HEK293 (cell line): ENCODE measurements at regions not wholly inside any gene's neighbourhood (a gene's known extent, or its start where the extent isn't known, plus 50 kb on each side); places are given as distances from the start of the nearest gene placed in this dataset.

ENCODE experiments used
- CTCF ChIA-PET: fragments of 350-600 bp; formaldehyde crosslinking; extraction: SDS; loops from one replicate; lab custom pipeline; 2021; ENCODE audit warnings: antibody characterized with exemption; lab: Yijun Ruan, JAX
- POLR2A ChIA-PET: fragments of 300-600 bp; formaldehyde crosslinking; extraction: SDS; loops from one replicate; lab custom pipeline; 2020; ENCODE audit warnings: antibody characterized with exemption, inconsistent platforms; lab: Yijun Ruan, JAX
- H3K27ac ChIP-seq: fragments of 200-500 bp; sonication (Bioruptor generic); 2 replicates; pipeline ENCODE4 v1.5.1; 2014; ENCODE audit warnings: low read depth, low read length, control low read depth, inconsistent platforms; ENCODE audit errors: extremely low read depth
- H3K36me3 ChIP-seq, 2 experiments: fragments of 200-500 bp in 1 of 2; sonication (Bioruptor generic) in 1 of 2; 1 replicate in 1 of 2; 2 replicates in 1 of 2; pipeline ENCODE4 v1.5.1; 2014 to 2017; ENCODE audit warnings: inconsistent platforms in 2 of 2, low read length in 2 of 2; ENCODE audit not compliant: control insufficient read depth in 2 of 2, insufficient read depth in 1 of 2
- H3K4me1 ChIP-seq: fragments of 200-500 bp; sonication (Bioruptor generic); 2 replicates; pipeline ENCODE4 v1.5.1; 2014; ENCODE audit warnings: mild to moderate bottlenecking, low read length, inconsistent platforms; ENCODE audit not compliant: control insufficient read depth, insufficient read depth
- H3K4me3 ChIP-seq: 2 replicates; pipeline ENCODE4 v1.5.1; 2011; ENCODE audit warnings: low read depth, mild to moderate bottlenecking, control low read depth, low read length, moderate library complexity
- H3K9me3 ChIP-seq: fragments of 200-500 bp; sonication (Bioruptor generic); 2 replicates; pipeline ENCODE4 v1.5.1; 2014; ENCODE audit warnings: low read depth, low read length, inconsistent platforms; ENCODE audit not compliant: control insufficient read depth, insufficient read depth
- GLIS2 ChIP-seq: fragments of 450-650 bp; formaldehyde crosslinking; IDR thresholded peaks from 2 replicates; pipeline ENCODE4 v1.5.1; 2016; ENCODE audit warnings: missing biosample characterization, missing genetic modification characterization
- KLF1 ChIP-seq: fragments of 450-650 bp; formaldehyde crosslinking; IDR thresholded peaks from 2 replicates; pipeline ENCODE4 v1.5.1; 2016; ENCODE audit warnings: missing biosample characterization, missing genetic modification characterization
- YY2 ChIP-seq: fragments of 450-650 bp; formaldehyde crosslinking; IDR thresholded peaks from 2 replicates; pipeline ENCODE4 v1.5.1; 2016; ENCODE audit warnings: missing biosample characterization, missing genetic modification characterization
- ZNF132 ChIP-seq: fragments of 450-650 bp; formaldehyde crosslinking; IDR thresholded peaks from 2 replicates; pipeline ENCODE4 v1.5.1; 2017; ENCODE audit warnings: missing biosample characterization, missing genetic modification characterization, borderline replicate concordance
- ZNF350 ChIP-seq: fragments of 450-650 bp; formaldehyde crosslinking; IDR thresholded peaks from 2 replicates; pipeline ENCODE4 v1.5.0; 2017; ENCODE audit warnings: missing biosample characterization, mild to moderate bottlenecking, missing genetic modification characterization
- ZNF354C ChIP-seq: fragments of 450-650 bp; formaldehyde crosslinking; IDR thresholded peaks from 2 replicates; pipeline ENCODE4 v1.5.1; 2016; ENCODE audit warnings: missing biosample characterization, missing genetic modification characterization, low read depth, borderline replicate concordance
- ZNF394 ChIP-seq: fragments of 450-650 bp; formaldehyde crosslinking; IDR thresholded peaks from 2 replicates; pipeline ENCODE4 v1.5.1; 2016; ENCODE audit warnings: missing biosample characterization, missing genetic modification characterization, mild to moderate bottlenecking, moderate library complexity, borderline replicate concordance
- ZNF510 ChIP-seq: fragments of 450-650 bp; formaldehyde crosslinking; IDR thresholded peaks from 2 replicates; pipeline ENCODE4 v1.5.1; 2018; ENCODE audit warnings: mild to moderate bottlenecking, missing genetic modification characterization, missing biosample characterization; ENCODE audit not compliant: insufficient replicate concordance
- ZNF544 ChIP-seq: fragments of 450-650 bp; formaldehyde crosslinking; IDR thresholded peaks from 2 replicates; pipeline ENCODE4 v1.5.0; 2017; ENCODE audit warnings: missing biosample characterization, missing genetic modification characterization
- ZNF558 ChIP-seq: fragments of 450-650 bp; formaldehyde crosslinking; IDR thresholded peaks from 2 replicates; pipeline ENCODE4 v1.5.1; 2016; ENCODE audit warnings: missing biosample characterization, missing genetic modification characterization
- ZNF76 ChIP-seq: fragments of 450-650 bp; formaldehyde crosslinking; IDR thresholded peaks from 2 replicates; pipeline ENCODE4; 2016; ENCODE audit warnings: low read depth, missing biosample characterization, missing genetic modification characterization, borderline replicate concordance
- ZNF768 ChIP-seq: fragments of 450-650 bp; formaldehyde crosslinking; IDR thresholded peaks from 2 replicates; pipeline ENCODE4 v1.5.1; 2018; ENCODE audit warnings: missing biosample characterization, mild to moderate bottlenecking, missing genetic modification characterization
- TF ChIP-seq, protein P1 (sequence below): fragments of 450-650 bp; formaldehyde crosslinking; IDR thresholded peaks from 2 replicates; pipeline ENCODE4; 2016; ENCODE audit warnings: missing biosample characterization, missing genetic modification characterization
- TF ChIP-seq, protein P2 (sequence below): fragments of 450-650 bp; formaldehyde crosslinking; IDR thresholded peaks from 2 replicates; pipeline ENCODE4 v1.5.1; 2016; ENCODE audit warnings: missing biosample characterization, missing genetic modification characterization
- TF ChIP-seq, protein P3 (sequence below): fragments of 450-650 bp; formaldehyde crosslinking; IDR thresholded peaks from 2 replicates; pipeline ENCODE4 v1.5.1; 2016; ENCODE audit warnings: missing biosample characterization, missing genetic modification characterization
- TF ChIP-seq, protein P4 (sequence below): fragments of 450-650 bp; formaldehyde crosslinking; IDR thresholded peaks from 2 replicates; pipeline ENCODE4 v1.5.1; 2016; ENCODE audit warnings: missing biosample characterization, missing genetic modification characterization
- TF ChIP-seq, protein P5 (sequence below): fragments of 450-650 bp; formaldehyde crosslinking; IDR thresholded peaks from 2 replicates; pipeline ENCODE4 v1.5.1; 2016; ENCODE audit warnings: missing biosample characterization, missing genetic modification characterization

DNA sequence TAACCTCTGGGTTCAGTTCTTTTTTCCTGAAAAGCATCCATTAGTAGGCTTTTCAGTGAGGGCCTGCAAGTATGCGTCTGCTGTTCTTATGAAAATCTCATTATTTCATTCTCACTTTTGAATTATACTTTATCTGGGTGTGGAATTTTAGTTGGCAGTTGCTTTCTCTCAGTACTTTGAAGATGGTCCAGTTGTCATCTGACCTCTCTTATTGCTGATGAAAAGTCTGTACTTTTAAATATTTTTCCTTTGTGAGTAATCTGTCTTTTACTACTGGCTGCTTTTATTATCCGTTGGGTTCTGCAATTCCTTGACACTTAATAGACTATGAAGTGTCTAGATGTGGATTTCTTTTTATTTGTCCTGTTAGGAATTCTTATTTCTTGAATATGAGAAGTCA, 307.8 kb downstream of the CYP26B1 start (continued):
- TF ChIP-seq ZNF354C (tag by site-specific recombination) (no peak), ZNF350 (no peak), ZNF76 (tag by site-specific recombination) (no peak), ZNF544 (no peak)
- TF ChIP-seq, all 188 proteins: peak for 0

DNA sequence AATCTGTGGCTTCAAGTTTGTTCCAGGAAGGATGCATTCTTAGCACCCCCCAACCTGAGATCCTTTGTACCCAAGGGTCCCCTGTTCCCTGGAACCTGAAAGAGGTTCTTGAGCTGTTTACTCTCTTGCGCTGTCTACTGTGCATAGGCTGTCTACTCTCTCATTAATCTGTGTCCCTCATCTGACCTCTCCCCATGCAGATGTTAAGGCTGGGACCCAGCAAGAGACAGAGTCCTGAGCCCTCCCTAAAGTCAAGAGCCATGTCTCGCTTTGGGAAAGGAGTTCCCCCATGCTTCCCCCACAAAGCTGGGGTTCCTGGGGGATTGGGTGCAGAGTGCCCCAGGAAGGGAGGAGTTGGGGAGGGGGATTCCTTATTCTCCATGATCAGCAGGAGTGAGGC, 312.9 kb downstream of the CYP26B1 start:
- POLR2A ChIA-PET = interaction anchor here (0.7 kb wide), 1 partner anchor 275 kb away, joined by 4 read pairs; no protein-coding TSS in a partner anchor
- no peak overlapping the region for H3K27ac ChIP-seq
- H3K36me3 ChIP-seq = no peaks in the 10 kb centered on the region
- H3K9me3 ChIP-seq = no peaks in the 10 kb centered on the region
- TF ChIP-seq, protein P1, sequence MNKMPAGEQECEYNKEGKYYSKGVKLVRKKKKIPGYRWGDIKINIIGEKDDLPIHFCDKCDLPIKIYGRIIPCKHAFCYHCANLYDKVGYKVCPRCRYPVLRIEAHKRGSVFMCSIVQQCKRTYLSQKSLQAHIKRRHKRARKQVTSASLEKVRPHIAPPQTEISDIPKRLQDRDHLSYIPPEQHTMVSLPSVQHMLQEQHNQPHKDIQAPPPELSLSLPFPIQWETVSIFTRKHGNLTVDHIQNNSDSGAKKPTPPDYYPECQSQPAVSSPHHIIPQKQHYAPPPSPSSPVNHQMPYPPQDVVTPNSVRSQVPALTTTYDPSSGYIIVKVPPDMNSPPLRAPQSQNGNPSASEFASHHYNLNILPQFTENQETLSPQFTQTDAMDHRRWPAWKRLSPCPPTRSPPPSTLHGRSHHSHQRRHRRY = no peak
- TF ChIP-seq YY2 (tag by site-specific recombination) (no peak), ZNF558 (tag by site-specific recombination) (no peak), ZNF132 (tag by site-specific recombination) (no peak), ZNF510 (tag by site-specific recombination) (no peak), KLF1 (no peak), GLIS2 (tag by site-specific recombination) (no peak)
- TF ChIP-seq, protein P2, sequence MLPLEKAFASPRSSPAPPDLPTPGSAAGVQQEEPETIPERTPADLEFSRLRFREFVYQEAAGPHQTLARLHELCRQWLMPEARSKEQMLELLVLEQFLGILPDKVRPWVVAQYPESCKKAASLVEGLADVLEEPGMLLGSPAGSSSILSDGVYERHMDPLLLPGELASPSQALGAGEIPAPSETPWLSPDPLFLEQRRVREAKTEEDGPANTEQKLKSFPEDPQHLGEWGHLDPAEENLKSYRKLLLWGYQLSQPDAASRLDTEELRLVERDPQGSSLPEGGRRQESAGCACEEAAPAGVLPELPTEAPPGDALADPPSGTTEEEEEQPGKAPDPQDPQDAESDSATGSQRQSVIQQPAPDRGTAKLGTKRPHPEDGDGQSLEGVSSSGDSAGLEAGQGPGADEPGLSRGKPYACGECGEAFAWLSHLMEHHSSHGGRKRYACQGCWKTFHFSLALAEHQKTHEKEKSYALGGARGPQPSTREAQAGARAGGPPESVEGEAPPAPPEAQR = no peak
- TF ChIP-seq, protein P3, sequence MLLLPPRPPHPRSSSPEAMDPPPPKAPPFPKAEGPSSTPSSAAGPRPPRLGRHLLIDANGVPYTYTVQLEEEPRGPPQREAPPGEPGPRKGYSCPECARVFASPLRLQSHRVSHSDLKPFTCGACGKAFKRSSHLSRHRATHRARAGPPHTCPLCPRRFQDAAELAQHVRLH = no peak
- TF ChIP-seq, protein P4, sequence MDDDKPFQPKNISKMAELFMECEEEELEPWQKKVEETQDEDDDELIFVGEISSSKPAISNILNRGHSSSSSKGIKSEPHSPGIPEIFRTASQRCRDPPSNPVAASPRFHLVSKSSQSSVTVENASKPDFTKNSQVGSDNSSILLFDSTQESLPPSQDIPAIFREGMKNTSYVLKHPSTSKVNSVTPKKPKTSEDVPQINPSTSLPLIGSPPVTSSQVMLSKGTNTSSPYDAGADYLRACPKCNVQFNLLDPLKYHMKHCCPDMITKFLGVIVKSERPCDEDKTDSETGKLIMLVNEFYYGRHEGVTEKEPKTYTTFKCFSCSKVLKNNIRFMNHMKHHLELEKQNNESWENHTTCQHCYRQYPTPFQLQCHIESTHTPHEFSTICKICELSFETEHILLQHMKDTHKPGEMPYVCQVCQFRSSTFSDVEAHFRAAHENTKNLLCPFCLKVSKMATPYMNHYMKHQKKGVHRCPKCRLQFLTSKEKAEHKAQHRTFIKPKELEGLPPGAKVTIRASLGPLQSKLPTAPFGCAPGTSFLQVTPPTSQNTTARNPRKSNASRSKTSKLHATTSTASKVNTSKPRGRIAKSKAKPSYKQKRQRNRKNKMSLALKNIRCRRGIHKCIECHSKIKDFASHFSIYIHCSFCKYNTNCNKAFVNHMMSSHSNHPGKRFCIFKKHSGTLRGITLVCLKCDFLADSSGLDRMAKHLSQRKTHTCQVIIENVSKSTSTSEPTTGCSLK = no peak
- H3K4me3 ChIP-seq = no peak overlapping the region
- no peaks in the 10 kb centered on the region for H3K4me1 ChIP-seq
- CTCF ChIA-PET = no interaction called here

DNA sequence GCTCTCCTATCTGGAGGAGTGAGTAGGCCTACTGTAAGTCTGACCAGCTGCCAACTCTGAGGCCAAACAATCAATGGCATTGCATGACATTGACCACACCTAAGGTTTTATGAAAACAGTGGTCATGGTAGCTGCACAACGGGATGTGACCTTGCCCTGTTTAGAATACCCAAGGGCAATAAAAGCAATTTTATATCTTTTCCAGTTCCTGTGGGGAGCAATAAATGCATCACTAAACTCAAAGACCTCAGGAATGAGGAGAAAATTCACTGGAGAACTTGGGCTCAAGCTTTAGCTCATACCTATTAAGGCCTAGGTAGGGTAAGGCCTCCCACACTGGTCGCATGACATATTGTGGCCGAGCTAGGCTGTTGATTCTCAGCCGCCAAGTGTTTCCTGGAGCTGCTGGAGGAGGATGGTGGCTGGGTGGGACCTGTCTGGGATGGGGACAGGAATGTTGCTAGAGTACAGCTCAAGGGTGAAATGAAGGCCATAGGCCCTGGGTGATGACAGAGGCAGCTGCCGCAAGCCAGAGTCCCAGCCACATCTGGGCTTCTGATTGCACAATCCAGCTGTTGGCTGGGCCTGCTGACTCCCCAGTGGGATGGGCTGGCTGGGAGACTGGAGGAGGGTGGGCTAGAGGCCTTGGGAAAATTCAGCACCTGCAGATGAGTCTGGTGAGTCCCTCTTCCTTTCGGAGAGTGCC, 313.7 kb downstream of the CYP26B1 start:
- ChIA-PET CTCF (no interaction called here), POLR2A (no interaction called here)

More for the DNA sequence above, 313.7 kb downstream of the CYP26B1 start:
- Histone ChIP-seq H3K36me3 (no peaks in the 10 kb centered on the region), H3K4me3 (no peak overlapping the region), H3K27ac (no peak overlapping the region), H3K4me1 (no peaks in the 10 kb centered on the region), H3K9me3 (no peaks in the 10 kb centered on the region)
- TF ChIP-seq ZNF394 (tag by site-specific recombination) (no peak), ZNF768 (tag by site-specific recombination) (no peak)
- TF ChIP-seq, protein P5, sequence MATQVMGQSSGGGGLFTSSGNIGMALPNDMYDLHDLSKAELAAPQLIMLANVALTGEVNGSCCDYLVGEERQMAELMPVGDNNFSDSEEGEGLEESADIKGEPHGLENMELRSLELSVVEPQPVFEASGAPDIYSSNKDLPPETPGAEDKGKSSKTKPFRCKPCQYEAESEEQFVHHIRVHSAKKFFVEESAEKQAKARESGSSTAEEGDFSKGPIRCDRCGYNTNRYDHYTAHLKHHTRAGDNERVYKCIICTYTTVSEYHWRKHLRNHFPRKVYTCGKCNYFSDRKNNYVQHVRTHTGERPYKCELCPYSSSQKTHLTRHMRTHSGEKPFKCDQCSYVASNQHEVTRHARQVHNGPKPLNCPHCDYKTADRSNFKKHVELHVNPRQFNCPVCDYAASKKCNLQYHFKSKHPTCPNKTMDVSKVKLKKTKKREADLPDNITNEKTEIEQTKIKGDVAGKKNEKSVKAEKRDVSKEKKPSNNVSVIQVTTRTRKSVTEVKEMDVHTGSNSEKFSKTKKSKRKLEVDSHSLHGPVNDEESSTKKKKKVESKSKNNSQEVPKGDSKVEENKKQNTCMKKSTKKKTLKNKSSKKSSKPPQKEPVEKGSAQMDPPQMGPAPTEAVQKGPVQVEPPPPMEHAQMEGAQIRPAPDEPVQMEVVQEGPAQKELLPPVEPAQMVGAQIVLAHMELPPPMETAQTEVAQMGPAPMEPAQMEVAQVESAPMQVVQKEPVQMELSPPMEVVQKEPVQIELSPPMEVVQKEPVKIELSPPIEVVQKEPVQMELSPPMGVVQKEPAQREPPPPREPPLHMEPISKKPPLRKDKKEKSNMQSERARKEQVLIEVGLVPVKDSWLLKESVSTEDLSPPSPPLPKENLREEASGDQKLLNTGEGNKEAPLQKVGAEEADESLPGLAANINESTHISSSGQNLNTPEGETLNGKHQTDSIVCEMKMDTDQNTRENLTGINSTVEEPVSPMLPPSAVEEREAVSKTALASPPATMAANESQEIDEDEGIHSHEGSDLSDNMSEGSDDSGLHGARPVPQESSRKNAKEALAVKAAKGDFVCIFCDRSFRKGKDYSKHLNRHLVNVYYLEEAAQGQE (tag by site-specific recombination) = no peak
